GM18519 (cell line): ENCODE measurements at regions not wholly inside any gene's neighbourhood (a gene's known extent, or its start where the extent isn't known, plus 50 kb on each side); places are given as distances from the start of the nearest gene placed in this dataset.

Source experiments
- ATAC-seq: cut with Tn5 transposase; IDR thresholded peaks from one replicate; pipeline ENCODE4 v1.9.1; 2021; ENCODE audit warnings: mild to moderate bottlenecking, moderate library complexity; ENCODE audit not compliant: unreplicated experiment, low FRiP score

- ATAC-seq: no peak
These were observed 225.7 kb downstream of the UTP18 start for GRCh38 chr17:51486091-51486490.

DNA sequence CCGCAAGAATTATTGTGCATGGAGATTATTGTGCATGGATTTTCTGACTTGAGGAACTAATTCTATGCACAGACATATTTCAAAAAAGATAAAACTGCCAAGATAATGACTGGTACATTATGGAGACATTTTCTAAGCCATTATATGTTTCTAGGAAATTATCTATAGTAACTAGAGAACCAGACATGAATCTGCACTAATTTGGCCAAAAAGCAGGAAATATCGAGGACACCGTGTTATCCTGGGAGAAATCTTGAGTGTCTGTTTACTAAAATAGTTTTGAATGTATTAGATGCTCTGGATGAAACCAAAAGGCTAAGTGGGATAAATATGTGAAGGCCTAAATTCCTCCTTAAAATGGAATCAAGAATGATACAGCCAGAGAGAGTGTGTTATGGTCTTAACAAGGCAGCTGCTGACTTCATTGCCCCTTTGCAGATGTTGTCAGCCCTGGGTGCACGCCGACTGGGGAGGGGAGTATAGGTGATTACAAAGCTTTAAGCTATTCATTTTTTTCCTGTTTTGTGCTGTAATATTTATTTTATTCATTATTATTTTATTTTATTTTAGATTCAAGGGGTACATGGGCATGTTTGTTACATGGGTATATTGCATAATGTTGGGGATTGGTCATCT, 226.7 kb downstream of the UTP18 start:
- ATAC-seq: no peak

- peak; percentile 69 for ATAC-seq
These were observed 227.6 kb downstream of the UTP18 start for GRCh38 chr17:51487947-51488346.

DNA sequence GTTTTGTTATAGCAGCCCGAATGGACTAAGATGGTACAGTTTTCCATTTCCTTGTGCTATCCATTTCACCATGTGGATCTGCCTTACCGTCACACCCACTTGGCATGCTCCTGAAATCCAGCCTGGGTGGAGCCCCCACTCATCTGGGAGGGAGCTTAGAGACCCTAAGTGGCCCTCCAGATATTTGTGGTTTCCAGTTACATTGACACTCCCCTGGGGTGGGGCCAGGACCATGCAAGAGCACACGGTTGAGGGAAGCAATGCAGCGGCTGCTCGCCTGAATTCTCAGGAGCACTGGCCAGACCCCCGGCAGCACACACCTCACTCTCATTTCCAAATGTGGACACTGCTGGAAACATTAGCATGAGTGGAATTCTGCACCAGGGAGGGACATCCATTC, 231.1 kb downstream of the UTP18 start:
- ATAC-seq: no peak

DNA sequence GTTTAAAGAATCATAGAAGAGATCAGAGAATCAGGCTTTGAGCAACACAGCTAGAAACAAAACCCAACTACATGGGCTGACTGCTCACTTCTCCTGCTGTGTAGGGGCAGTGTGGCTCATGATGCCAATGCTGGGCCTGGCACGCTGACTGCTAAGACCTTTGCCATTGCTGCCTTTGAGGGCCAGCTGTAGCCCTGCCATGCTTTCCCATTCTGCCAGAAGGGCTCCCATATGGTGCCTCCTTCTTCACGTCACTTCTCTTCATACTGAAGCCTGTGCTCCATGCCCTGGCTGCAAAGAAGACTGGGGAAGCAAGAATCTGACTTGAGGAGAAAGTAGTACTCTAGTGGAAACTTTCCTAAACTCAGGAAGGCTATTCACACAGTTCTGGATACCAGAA, 232.9 kb downstream of the UTP18 start:
- no peak for ATAC-seq

- no peak for ATAC-seq
These were observed 236.0 kb downstream of the UTP18 start for GRCh38 chr17:51496378-51496777.

- no peak for ATAC-seq
These were observed 239.6 kb downstream of the UTP18 start for GRCh38 chr17:51499897-51500296.

DNA sequence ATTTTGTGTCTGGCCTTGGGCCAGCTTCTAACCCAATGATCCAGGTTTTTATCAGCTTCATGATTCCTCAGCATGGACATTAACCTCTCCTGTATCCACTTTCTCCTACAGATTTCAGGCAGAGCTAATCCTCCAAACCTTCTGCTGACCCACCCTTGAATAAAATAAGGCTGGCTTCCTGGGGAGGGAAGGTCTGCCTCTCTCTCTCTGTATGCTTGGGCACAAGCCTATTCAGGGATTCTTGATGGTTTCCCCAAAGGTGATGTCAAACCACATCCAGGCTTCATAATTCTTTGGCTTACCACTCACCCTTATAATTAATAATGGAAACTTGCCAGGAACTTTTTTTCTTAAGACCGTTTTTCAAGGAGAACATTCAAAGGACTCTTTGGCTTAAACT, 240.1 kb downstream of the UTP18 start:
- ATAC-seq: no peak

GRCh38 chr17:51505450-51505849, 245.1 kb downstream of the UTP18 start:
- no peak for ATAC-seq

DNA sequence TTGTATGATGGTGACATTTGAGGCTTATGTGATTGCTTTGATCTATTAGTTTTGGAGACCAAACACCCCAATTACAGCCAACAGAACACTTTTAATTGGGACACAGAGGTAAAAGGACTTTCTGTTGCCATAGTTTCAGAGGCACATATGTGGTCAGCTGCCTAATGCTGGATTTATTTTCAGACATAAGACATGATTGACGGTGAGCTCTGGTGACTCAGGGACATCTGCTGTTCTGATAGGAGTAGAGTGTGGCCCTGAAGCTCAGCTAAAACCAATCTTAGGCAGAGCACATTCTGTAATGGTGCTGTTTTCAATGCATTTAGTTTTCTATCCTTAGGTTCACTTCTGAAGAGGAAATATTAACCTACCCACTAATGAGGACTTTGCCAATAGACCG, 247.1 kb downstream of the UTP18 start:
- no peak for ATAC-seq

DNA sequence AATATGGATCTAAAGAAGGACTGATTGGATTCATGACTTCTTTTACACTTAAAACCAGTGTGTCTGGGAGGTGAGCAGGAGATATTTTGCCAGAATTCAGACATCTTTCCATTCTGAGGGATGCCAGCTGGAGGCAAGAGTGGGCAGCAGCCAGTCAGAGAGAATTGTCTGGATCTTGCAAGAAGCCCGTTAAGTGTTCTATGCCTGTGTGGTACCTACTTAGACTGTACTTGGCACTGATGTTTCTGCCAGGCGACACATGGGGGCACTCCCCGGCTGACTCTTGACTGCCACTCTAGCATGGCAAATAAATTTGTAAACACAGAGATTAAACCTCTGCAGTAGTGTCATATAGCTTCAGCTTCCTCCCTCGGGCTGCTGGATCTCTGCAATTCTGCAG, 247.7 kb downstream of the UTP18 start:
- ATAC-seq: no peak

GRCh38 chr17:51510940-51511339, 250.6 kb downstream of the UTP18 start:
- ATAC-seq: no peak

DNA sequence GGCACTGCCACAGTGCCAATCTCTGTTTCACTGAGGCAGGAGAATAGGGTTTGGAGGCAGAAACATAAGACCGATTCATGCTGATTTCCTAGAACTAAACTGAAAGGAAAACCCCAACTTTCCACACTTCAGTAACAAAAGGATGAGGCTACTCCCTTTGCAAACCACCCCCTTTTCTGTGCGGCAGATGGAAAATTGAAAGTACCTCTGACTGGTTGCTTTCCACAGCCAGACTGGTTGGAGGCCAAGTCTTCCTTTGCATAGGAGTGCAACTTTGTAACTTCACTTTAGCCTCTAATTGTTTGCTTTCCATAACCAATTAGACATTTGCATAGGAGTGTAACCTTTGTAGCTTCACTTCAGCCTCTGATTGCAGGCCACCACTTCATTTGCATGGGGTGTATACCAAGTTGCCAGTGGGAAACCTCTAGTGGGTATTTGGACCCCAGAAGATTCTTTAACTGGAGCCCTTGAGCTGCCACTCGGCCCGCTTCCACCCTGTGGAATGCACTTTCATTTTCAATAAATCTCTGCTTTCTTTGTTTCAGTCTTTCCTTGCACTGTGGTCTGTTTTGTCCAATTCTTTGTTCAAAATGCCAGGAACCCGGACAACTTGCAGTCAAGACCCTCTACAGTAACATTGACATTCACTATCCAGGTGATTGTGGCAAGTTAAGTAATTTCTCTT, 252.0 kb downstream of the UTP18 start:
- ATAC-seq: no peak

GRCh38 chr17:51516924-51517323, 256.6 kb downstream of the UTP18 start:
- no peak for ATAC-seq

- ATAC-seq: no peak
These were observed 264.2 kb downstream of the UTP18 start for GRCh38 chr17:51524524-51524923.

DNA sequence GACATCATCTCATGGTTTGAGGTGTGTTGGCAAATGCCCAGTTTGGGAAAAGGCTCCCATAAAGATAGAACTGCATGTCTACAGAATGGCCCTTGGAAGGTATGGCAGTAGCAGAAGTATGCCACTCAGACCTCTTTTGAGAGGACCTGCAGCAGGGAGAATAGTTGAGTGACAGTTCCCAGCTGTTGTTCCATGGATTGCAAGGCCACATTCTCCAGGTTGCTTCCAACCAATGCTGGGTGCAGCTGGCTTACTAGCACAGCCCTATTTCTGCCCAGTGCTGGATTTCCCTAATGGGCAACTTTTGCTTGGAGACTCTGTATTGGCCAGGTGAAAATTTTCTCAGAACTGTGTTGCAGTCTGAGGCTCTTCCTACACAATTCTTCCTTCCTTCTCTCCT, 266.2 kb downstream of the UTP18 start:
- ATAC-seq: no peak

- no peak for ATAC-seq
These were observed 267.1 kb downstream of the UTP18 start for GRCh38 chr17:51527225-51527982.

- ATAC-seq: no peak
These were observed 267.8 kb downstream of the UTP18 start for GRCh38 chr17:51528111-51528510.

- no peak for ATAC-seq
These were observed 272.9 kb downstream of the UTP18 start for GRCh38 chr17:51533219-51533618.

- no peak for ATAC-seq
These were observed 273.5 kb downstream of the UTP18 start for GRCh38 chr17:51533821-51534220.

- no peak for ATAC-seq
These were observed 276.3 kb downstream of the UTP18 start for GRCh38 chr17:51536627-51537026.
